Adrenal gland (tissue), 9 donors: ENCODE measurements at regions not wholly inside any gene's neighbourhood (a gene's known extent, or its start where the extent isn't known, plus 50 kb on each side); places are given as distances from the start of the nearest gene placed in this dataset.

ENCODE experiments used
- DNase-seq, 7 donors: peaks; one replicate each; pipeline ENCODE4 v3.0.0-alpha.2; 2019 to 2020
- H3K27ac ChIP-seq, 5 donors: fragments of 200-600 bp; sonication (generic) in 4 of 5; 1 replicate in 3 of 5; 2 replicates in 2 of 5; pipeline versions ENCODE4 v1.5.1 to v1.8.0; 2016 to 2020; ENCODE audit warnings: mild to moderate bottlenecking in 1 of 5
- H3K27me3 ChIP-seq: fragments of 200-600 bp; 2 replicates; pipeline ENCODE4 v1.8.0; 2021
- H3K36me3 ChIP-seq, 2 donors: fragments of 200-600 bp; replicated peaks in 1 of 2; 1 replicate in 1 of 2; 2 replicates in 1 of 2; pipeline versions ENCODE4 v1.5.1 to v1.8.0; 2018 to 2022
- H3K4me1 ChIP-seq, 2 donors: fragments of 200-600 bp; replicated peaks in 1 of 2; 1 replicate in 1 of 2; 2 replicates in 1 of 2; pipeline versions ENCODE4 v1.5.1 to v1.8.0; 2018 to 2021
- H3K4me3 ChIP-seq, 4 donors: fragments of 200-600 bp; sonication (generic) in 3 of 4; one replicate each; pipeline ENCODE4 v1.5.1; 2016 to 2018
- H3K9me3 ChIP-seq, 3 donors: fragments of 200-600 bp; sonication (generic) in 1 of 3; replicated peaks in 1 of 3; 1 replicate in 2 of 3; 2 replicates in 1 of 3; pipeline versions ENCODE4 v1.5.1 to v1.8.0; 2016 to 2021
- POLR2A ChIP-seq, 2 donors: fragments of 450-650 bp; IDR thresholded peaks; one replicate each; pipeline ENCODE4 v1.6.1; 2017; ENCODE audit warnings: antibody characterized with exemption in 2 of 2, mild to moderate bottlenecking in 2 of 2, moderate library complexity in 1 of 2
- WGBS, 4 donors: extraction: QIAGEN DNeasy Blood & Tissue Kit in 2 of 4; methylation state at CpG; one replicate each; pipeline versions ENCODE4 v1.1.5 to v1.1.7; 2013 to 2017; 5-methylcytosine and 5-hydroxymethylcytosine counted together
- intact Hi-C, 2 donors: fragments of 100-400 bp; cut with DNase I; formaldehyde crosslinking; loops; one replicate each; pipeline versions ENCODE4 v1.14.1 to v1.15.0; 2022 to 2023
- TF ChIP-seq, protein P1 (sequence below), 6 experiments: fragments of 450-650 bp in 4 of 6; fragments of 200-600 bp in 2 of 6; sonication (generic) in 1 of 6; IDR thresholded peaks; 1 replicate in 5 of 6; 2 replicates in 1 of 6; pipeline versions ENCODE4 v1.5.1 to v1.8.0; 2016 to 2021; ENCODE audit warnings: antibody characterized with exemption in 6 of 6, mild to moderate bottlenecking in 2 of 6, moderate library complexity in 1 of 6
- donor health status: healthy with polysubstance abuse.
- donor health status: Bipolar disorder and iron deficiency.
- donor health status: DM: yes; HTN: yes; CAD: no.
- donor health status: DM: no; HTN: no; CAD: no.
- donor health status: DM: no; HTN: no; CAD: no.

- no peak for DNase-seq
- no peak overlapping the region for H3K4me3 ChIP-seq
- no peaks in the 10 kb centered on the region for H3K4me1 ChIP-seq
- intact Hi-C loops = no loop called here
- TF ChIP-seq, protein P1, sequence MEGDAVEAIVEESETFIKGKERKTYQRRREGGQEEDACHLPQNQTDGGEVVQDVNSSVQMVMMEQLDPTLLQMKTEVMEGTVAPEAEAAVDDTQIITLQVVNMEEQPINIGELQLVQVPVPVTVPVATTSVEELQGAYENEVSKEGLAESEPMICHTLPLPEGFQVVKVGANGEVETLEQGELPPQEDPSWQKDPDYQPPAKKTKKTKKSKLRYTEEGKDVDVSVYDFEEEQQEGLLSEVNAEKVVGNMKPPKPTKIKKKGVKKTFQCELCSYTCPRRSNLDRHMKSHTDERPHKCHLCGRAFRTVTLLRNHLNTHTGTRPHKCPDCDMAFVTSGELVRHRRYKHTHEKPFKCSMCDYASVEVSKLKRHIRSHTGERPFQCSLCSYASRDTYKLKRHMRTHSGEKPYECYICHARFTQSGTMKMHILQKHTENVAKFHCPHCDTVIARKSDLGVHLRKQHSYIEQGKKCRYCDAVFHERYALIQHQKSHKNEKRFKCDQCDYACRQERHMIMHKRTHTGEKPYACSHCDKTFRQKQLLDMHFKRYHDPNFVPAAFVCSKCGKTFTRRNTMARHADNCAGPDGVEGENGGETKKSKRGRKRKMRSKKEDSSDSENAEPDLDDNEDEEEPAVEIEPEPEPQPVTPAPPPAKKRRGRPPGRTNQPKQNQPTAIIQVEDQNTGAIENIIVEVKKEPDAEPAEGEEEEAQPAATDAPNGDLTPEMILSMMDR (IDR thresholded peaks at IDR 0.05) = no peak
- no peak for TF ChIP-seq POLR2A (IDR thresholded peaks at IDR 0.05)
- WGBS, 4 donors = 70 to 80% (median 77%) methylated on average over 4 of the region's 4 CpGs
- no peaks in the 10 kb centered on the region for H3K9me3 ChIP-seq
- no peak overlapping the region for H3K27ac ChIP-seq
- no peaks in the 10 kb centered on the region for H3K27me3 ChIP-seq
- no peaks in the 10 kb centered on the region for H3K36me3 ChIP-seq
Measured at GRCh38 chr5:88539026-88539425, 270.4 kb upstream of the TMEM161B start.

- Histone ChIP-seq H3K4me3 (no peak overlapping the region), H3K4me1 (no peaks in the 10 kb centered on the region), H3K27ac (no peak overlapping the region), H3K36me3 (no peaks in the 10 kb centered on the region), H3K9me3 (no peaks in the 10 kb centered on the region), H3K27me3 (no peaks in the 10 kb centered on the region)
- no peak for DNase-seq
- no peak for TF ChIP-seq POLR2A (IDR thresholded peaks at IDR 0.05)
- TF ChIP-seq, protein P1 (IDR thresholded peaks at IDR 0.05) = no peak
- intact Hi-C loops = no loop called here
- 45 to 50% (median 46%) methylated on average over 3 of the region's 3 CpGs for WGBS, 4 donors
Measured at GRCh38 chr5:88536146-88536545, 267.5 kb upstream of the TMEM161B start.

GRCh38 chr5:88524941-88525340 is 256.3 kb upstream of the TMEM161B start:
- Histone ChIP-seq H3K9me3 (no peaks in the 10 kb centered on the region), H3K27ac (no peak overlapping the region), H3K27me3 (no peaks in the 10 kb centered on the region), H3K4me1 (no peaks in the 10 kb centered on the region), H3K36me3 (no peaks in the 10 kb centered on the region), H3K4me3 (no peak overlapping the region)
- intact Hi-C loops = no loop called here
- TF ChIP-seq, protein P1 (IDR thresholded peaks at IDR 0.05) = no peak
- TF ChIP-seq POLR2A (IDR thresholded peaks at IDR 0.05) = no peak
- WGBS, 4 donors = 74 to 84% (median 80%) methylated on average over 3 of the region's 3 CpGs
- no peak for DNase-seq

DNA sequence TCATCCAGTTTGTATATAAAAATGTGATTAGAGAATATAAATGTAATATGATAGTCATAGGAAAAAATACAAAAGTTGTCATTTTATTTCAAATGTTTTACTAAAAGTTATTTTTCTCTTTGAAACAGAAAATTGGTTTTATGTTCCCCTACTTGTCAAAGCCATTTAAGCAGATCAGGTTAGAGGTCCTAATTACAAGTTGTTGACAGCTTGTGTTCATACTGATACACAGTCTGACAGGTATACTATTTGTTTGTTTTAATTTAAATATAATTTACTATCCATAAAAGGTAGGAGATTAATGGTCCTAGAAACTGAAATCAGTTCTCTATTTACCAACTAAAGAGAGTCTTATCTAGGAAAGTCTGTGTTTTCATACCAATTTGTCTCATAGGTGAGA is 250.4 kb upstream of the TMEM161B start:
- Histone ChIP-seq H3K4me1 (no peaks in the 10 kb centered on the region), H3K27me3 (no peaks in the 10 kb centered on the region), H3K36me3 (no peaks in the 10 kb centered on the region), H3K4me3 (no peak overlapping the region), H3K9me3 (no peaks in the 10 kb centered on the region), H3K27ac (no peak overlapping the region)
- intact Hi-C loops = no loop called here
- TF ChIP-seq, protein P1 (IDR thresholded peaks at IDR 0.05) = no peak
- no peak for TF ChIP-seq POLR2A (IDR thresholded peaks at IDR 0.05)
- DNase-seq = no peak
